ENCODE measurements at regions not wholly inside any gene's neighbourhood (a gene's known extent, or its start where the extent isn't known, plus 50 kb on each side); places are given as distances from the start of the nearest gene placed in this dataset.
A peak's percentile ranks its signal among the peaks of the same experiment; 100 is the strongest.
"Not testable (repeated sequence)": the region's sequence is repeated elsewhere in the genome, so short reads cannot be mapped to it uniquely, and the experiment has no call there.

GRCh38 chr4:53716471-53717063 lies 125.3 kb upstream of the LNX1 start:
- no peak for DNase-seq (ENCODE audit: low read depth in 2 of 2)

GRCh38 chr4:53716011-53716410 lies 124.7 kb upstream of the LNX1 start:
- no peak for DNase-seq (ENCODE audit: low read depth in 2 of 2)

GRCh38 chr4:53714236-53715140 lies 123.2 kb upstream of the LNX1 start:
- DNase-seq (ENCODE audit: low read depth in 2 of 2), result no peak

- no peak for DNase-seq (ENCODE audit: low read depth in 2 of 2)
Measured at GRCh38 chr4:53713767-53714166, 122.5 kb upstream of the LNX1 start.

- no peak for DNase-seq (ENCODE audit: low read depth in 2 of 2)
Measured at GRCh38 chr4:53713296-53713695, 122.0 kb upstream of the LNX1 start.

GRCh38 chr4:53712408-53713020 lies 121.2 kb upstream of the LNX1 start:
- DNase-seq (ENCODE audit: low read depth in 2 of 2), result no peak

- DNase-seq (ENCODE audit: low read depth in 2 of 2), result no peak
Measured at GRCh38 chr4:53711926-53712325, 120.6 kb upstream of the LNX1 start.

- no peak for DNase-seq (ENCODE audit: low read depth in 2 of 2)
Measured at GRCh38 chr4:53709693-53710092, 118.4 kb upstream of the LNX1 start.

GRCh38 chr4:53707491-53707890 lies 116.2 kb upstream of the LNX1 start:
- no peak for DNase-seq (ENCODE audit: low read depth in 2 of 2)

GRCh38 chr4:53706422-53707032 lies 115.2 kb upstream of the LNX1 start:
- peak; percentile 55 for DNase-seq (ENCODE audit: low read depth in 2 of 2)

GRCh38 chr4:53705972-53706371 lies 114.7 kb upstream of the LNX1 start:
- DNase-seq (ENCODE audit: low read depth in 2 of 2), result no peak

- DNase-seq (ENCODE audit: low read depth in 2 of 2), result peak; percentile 4 to 17
Measured at GRCh38 chr4:53705151-53705764, 114.0 kb upstream of the LNX1 start.

- DNase-seq (ENCODE audit: low read depth in 2 of 2), result no peak
Measured at GRCh38 chr4:53704329-53704728, 113.0 kb upstream of the LNX1 start.

GRCh38 chr4:53703267-53703655 lies 112.0 kb upstream of the LNX1 start:
- no peak for DNase-seq (ENCODE audit: low read depth in 2 of 2)

- DNase-seq (ENCODE audit: low read depth in 2 of 2), result peak; percentile 88 to 90
Measured at GRCh38 chr4:53702334-53703266, 111.3 kb upstream of the LNX1 start.

- not testable (repeated sequence) for DNase-seq (ENCODE audit: low read depth in 2 of 2)
Measured at GRCh38 chr4:53701260-53701659, 110.0 kb upstream of the LNX1 start.

- DNase-seq (ENCODE audit: low read depth in 2 of 2), result not testable (repeated sequence)
Measured at GRCh38 chr4:53699310-53699709, 108.0 kb upstream of the LNX1 start.

GRCh38 chr4:53697016-53697685 lies 105.9 kb upstream of the LNX1 start:
- DNase-seq (ENCODE audit: low read depth in 2 of 2), result no peak

GRCh38 chr4:53695540-53696463 lies 104.5 kb upstream of the LNX1 start:
- DNase-seq (ENCODE audit: low read depth in 2 of 2), result no peak

Data from dermis microvascular lymphatic vessel endothelial cell (primary cell).